Choroid plexus epithelial cell (primary cell): ENCODE measurements at regions not wholly inside any gene's neighbourhood (a gene's known extent, or its start where the extent isn't known, plus 50 kb on each side); places are given as distances from the start of the nearest gene placed in this dataset.

Source experiments
- DNase-seq: peaks from one replicate; pipeline ENCODE4 v3.0.0-alpha.2; 2010; ENCODE audit warnings: low read depth
- H3K4me3 ChIP-seq: 2 replicates; pipeline ENCODE4 v1.5.1; 2011; ENCODE audit warnings: low read depth, mild to moderate bottlenecking, control low read depth, low read length, moderate library complexity
- TF ChIP-seq, protein P1 (sequence below): conservative IDR thresholded peaks from 2 replicates; pipeline ENCODE4 v1.5.1; 2011; ENCODE audit warnings: low read depth, mild to moderate bottlenecking, control low read depth, inconsistent platforms, low read length, moderate library complexity

DNA sequence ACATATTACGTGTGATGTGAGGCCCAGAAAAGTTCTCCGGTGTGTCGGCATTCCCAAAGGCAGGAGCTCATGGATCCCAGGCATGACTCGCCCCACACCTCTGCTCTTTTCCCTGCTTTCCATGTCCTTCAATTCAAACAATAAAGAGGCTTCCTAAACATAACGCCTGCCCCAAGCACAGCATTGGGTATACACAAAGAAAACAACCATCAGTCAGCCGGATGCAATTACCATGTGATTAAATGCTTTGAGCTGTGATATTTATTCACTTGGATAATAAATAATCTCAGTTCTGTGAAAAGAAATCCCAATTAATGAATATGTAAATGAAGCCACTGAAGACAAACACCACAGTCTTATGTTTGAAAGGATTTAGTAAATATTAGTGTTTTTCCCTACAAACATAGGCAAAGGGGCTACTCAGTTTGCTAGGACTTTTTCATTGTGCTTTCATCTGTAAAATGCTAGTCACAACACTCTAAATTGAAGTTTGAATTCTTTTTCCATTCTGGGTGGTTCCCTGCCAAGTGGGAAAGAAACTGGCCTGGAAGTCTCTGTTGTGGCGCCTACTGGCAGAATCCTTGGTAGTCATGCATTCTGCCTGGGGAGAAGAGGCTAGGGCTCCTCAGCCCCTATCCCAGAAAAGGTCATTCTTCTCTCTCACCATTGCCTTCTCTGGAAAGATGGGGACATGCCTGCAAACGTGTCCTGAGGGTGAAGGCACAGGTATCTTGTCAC is 144.7 kb downstream of the COL6A3 start:
- no peak for DNase-seq
- TF ChIP-seq, protein P1, sequence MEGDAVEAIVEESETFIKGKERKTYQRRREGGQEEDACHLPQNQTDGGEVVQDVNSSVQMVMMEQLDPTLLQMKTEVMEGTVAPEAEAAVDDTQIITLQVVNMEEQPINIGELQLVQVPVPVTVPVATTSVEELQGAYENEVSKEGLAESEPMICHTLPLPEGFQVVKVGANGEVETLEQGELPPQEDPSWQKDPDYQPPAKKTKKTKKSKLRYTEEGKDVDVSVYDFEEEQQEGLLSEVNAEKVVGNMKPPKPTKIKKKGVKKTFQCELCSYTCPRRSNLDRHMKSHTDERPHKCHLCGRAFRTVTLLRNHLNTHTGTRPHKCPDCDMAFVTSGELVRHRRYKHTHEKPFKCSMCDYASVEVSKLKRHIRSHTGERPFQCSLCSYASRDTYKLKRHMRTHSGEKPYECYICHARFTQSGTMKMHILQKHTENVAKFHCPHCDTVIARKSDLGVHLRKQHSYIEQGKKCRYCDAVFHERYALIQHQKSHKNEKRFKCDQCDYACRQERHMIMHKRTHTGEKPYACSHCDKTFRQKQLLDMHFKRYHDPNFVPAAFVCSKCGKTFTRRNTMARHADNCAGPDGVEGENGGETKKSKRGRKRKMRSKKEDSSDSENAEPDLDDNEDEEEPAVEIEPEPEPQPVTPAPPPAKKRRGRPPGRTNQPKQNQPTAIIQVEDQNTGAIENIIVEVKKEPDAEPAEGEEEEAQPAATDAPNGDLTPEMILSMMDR, result no peak
- H3K4me3 ChIP-seq, result no peak overlapping the region

DNA sequence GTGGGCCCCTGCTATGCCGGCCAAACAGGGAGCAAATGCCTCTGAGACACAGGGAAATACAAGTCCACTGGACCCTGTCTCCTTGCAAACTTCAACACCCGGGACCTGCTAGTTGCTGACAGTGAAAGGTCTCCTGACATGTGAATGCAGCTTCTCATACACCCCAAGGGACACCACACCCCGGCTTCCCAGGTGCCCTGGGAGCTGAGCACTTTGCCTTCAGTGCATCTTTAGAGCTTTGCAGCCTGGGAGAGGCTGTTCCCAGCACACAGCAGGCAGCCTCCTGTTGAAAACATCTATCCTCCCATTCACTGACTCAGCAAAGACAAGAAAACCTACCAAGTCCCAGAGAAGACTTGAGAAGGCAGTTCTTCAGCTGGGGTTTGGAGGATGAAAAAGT is 143.4 kb downstream of the COL6A3 start:
- TF ChIP-seq, protein P1, result no peak
- DNase-seq, result peak; percentile 94
- no peak overlapping the region for H3K4me3 ChIP-seq

DNA sequence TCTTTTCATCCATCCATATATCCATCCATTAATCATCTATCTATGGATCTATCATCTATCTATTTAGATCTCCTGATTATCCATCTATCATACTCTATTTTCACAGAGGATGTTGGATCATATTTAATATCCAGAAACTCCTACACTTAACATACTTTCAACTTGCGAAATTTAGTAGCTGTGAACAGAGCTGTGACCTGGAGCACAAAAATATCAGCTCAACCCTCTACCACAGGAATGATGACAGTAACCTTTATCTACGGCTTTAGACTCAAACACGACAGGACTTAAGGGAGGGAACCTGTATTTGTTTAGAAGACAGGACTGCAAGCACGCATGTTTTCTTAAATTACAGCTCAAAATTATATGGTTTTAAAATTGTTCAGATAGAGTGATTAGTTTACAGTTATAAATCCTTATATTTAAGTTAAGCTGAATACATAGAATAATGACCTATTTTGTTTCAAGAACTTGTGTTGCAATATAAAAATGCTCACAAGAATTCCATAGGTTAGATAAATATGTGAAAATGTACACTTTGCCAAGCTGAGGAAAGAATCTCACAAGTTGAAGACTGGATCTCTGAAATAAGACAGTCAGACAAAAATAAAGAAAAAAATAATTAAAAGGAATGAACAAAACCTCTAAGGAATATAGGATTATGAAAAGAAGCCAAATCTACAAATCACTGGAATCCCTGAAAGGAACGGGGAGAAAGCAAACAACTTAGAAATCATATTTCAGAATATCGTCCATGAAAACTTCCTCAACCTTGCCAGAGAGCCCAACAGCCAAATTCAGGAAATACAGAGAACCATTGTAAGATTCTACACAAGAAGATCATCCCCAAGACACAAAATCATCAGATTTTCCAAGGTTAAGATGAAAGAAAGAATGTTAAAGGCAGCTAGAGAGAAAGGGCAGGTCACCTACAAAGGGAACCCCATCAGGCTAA is 142.0 kb downstream of the COL6A3 start:
- peak; percentile 94 for DNase-seq
- TF ChIP-seq, protein P1, result no peak
- H3K4me3 ChIP-seq, result no peak overlapping the region
